ENCODE measurements at regions not wholly inside any gene's neighbourhood (a gene's known extent, or its start where the extent isn't known, plus 50 kb on each side); places are given as distances from the start of the nearest gene placed in this dataset.

DNA sequence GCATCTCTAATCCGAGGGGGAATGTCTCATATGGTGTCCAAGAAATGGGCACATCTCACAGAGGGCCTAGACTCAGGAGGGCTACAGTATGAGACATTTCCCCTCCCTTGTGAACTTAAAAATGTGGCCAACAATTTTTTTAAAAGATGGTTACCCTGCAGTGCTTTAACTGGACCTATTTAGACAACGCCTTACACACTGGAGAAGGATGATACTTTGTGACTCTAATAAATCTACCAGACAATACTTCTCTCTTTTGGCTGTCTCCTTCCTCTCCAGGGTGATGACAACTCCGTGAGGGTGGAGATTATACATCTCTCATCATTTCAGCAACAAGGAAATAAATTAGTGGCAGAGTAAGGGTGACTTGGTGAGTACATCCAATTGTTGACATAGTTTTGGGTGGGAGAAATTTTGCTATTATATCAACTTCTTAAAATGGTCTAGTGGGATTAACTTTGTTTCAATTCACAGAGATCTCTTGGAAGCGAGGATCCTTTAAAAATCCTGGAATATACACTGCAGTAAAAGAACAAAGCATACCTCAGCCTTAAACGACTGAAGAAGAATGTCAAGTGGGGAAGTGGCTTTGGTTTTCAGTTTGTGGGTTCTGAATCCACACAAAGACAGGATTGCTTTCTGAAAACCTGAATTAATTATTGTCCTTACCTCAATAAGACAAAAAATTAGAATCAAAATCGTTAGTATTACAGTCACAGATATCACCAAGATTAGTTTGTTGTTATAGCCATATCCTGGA lies 89.8 kb downstream of the KPNA2 start:
- TF ChIP-seq POLR2A (IDR thresholded peaks at IDR 0.05) = no peak
- TF ChIP-seq, protein P1, sequence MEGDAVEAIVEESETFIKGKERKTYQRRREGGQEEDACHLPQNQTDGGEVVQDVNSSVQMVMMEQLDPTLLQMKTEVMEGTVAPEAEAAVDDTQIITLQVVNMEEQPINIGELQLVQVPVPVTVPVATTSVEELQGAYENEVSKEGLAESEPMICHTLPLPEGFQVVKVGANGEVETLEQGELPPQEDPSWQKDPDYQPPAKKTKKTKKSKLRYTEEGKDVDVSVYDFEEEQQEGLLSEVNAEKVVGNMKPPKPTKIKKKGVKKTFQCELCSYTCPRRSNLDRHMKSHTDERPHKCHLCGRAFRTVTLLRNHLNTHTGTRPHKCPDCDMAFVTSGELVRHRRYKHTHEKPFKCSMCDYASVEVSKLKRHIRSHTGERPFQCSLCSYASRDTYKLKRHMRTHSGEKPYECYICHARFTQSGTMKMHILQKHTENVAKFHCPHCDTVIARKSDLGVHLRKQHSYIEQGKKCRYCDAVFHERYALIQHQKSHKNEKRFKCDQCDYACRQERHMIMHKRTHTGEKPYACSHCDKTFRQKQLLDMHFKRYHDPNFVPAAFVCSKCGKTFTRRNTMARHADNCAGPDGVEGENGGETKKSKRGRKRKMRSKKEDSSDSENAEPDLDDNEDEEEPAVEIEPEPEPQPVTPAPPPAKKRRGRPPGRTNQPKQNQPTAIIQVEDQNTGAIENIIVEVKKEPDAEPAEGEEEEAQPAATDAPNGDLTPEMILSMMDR (IDR thresholded peaks at IDR 0.05 in 8 of 11, conservative IDR thresholded peaks at IDR 0.05 in 3 of 11) = no peak

Measured in spleen (tissue), 7 donors.